ENCODE measurements at regions not wholly inside any gene's neighbourhood (a gene's known extent, or its start where the extent isn't known, plus 50 kb on each side); places are given as distances from the start of the nearest gene placed in this dataset.

- CTCF ChIA-PET, result interaction anchor here (0.7 to 1.0 kb wide), 2 partner anchors 60 to 68 kb away, joined by 3 to 4 read pairs; no protein-coding TSS in a partner anchor
- H3K9me3 Mint-ChIP-seq (ENCODE audit: unreplicated experiment), result no peaks in the 10 kb centered on the region
- intact Hi-C loops (cut with micrococcal nuclease; ENCODE audit: unreplicated experiment), result loop anchor here (1.0 to 5.0 kb wide), 6 partner anchors 9 to 254 kb away; partner anchors contain the start of genes LOC128125822 and PTP4A1
These were observed 62.5 kb upstream of the LOC128125822 start for GRCh38 chr6:63509652-63510352.

GRCh38 chr6:63510353-63510686 is 62.0 kb upstream of the LOC128125822 start:
- H3K4me3 ChIP-seq (ENCODE audit: low read depth, low read length), result no peak overlapping the region
- POLR2A ChIA-PET, result no interaction called here
- Mint-ChIP-seq H3K9me3 (ENCODE audit: unreplicated experiment) (no peaks in the 10 kb centered on the region), H3K27me3 (ENCODE audit: insufficient read depth, unreplicated experiment) (no peaks in the 10 kb centered on the region), H3K4me1 (ENCODE audit: low read depth, unreplicated experiment) (peaks cover 7% of the 10 kb centered on the region), H3K27ac (ENCODE audit: unreplicated experiment) (no peak overlapping the region), H3K4me3 (ENCODE audit: unreplicated experiment) (no peak overlapping the region), H3K36me3 (ENCODE audit: insufficient read depth, unreplicated experiment) (no peaks in the 10 kb centered on the region)
- H3K27me3 ChIP-seq (replicated peaks; ENCODE audit: control insufficient read depth, insufficient read depth, low read length), result no peaks in the 10 kb centered on the region
- no peaks in the 10 kb centered on the region for H3K9me3 ChIP-seq
- H3K4me1 ChIP-seq, result peaks cover 36% of the 10 kb centered on the region
- no peak for TF ChIP-seq CTCF (IDR thresholded peaks at IDR 0.05; ENCODE audit: insufficient read depth in 1 of 2, low read depth in 1 of 2, low read length in 1 of 2, severe bottlenecking in 1 of 2, unreplicated experiment in 1 of 2)
- no peaks in the 10 kb centered on the region for H3K36me3 ChIP-seq (ENCODE audit: control insufficient read depth, insufficient read depth, low read length)
- CTCF ChIA-PET, result interaction anchor here (1.0 kb wide), 1 partner anchor 60 kb away, joined by 3 read pairs; no protein-coding TSS in a partner anchor
- BruUV-seq (replicated peaks), result no TSS peak
- intact Hi-C loops (cut with micrococcal nuclease; ENCODE audit: unreplicated experiment), result loop anchor here (1.0 to 5.0 kb wide), 6 partner anchors 9 to 254 kb away; partner anchors contain the start of genes LOC128125822 and PTP4A1
- no peak for DNase-seq

More at GRCh38 chr6:63509652-63510352, 62.5 kb upstream of the LOC128125822 start:
- no peak overlapping the region for H3K4me3 ChIP-seq (ENCODE audit: low read depth, low read length)
- Mint-ChIP-seq H3K36me3 (ENCODE audit: insufficient read depth, unreplicated experiment) (no peaks in the 10 kb centered on the region), H3K4me1 (ENCODE audit: low read depth, unreplicated experiment) (peaks cover 6% of the 10 kb centered on the region), H3K4me3 (ENCODE audit: unreplicated experiment) (no peak overlapping the region), H3K27ac (ENCODE audit: unreplicated experiment) (no peak overlapping the region), H3K27me3 (ENCODE audit: insufficient read depth, unreplicated experiment) (no peaks in the 10 kb centered on the region)
- H3K36me3 ChIP-seq (ENCODE audit: control insufficient read depth, insufficient read depth, low read length), result no peaks in the 10 kb centered on the region
- peak; percentile 72 to 78 for DNase-seq
- H3K4me1 ChIP-seq, result peaks cover 33% of the 10 kb centered on the region
- POLR2A ChIA-PET, result interaction anchor here (0.6 kb wide), 1 partner anchor 31 kb away, joined by 3 read pairs; no protein-coding TSS in a partner anchor
- BruUV-seq (replicated peaks), result no TSS peak
- no peaks in the 10 kb centered on the region for H3K9me3 ChIP-seq
- no peak for TF ChIP-seq CTCF (IDR thresholded peaks at IDR 0.05; ENCODE audit: insufficient read depth in 1 of 2, low read depth in 1 of 2, low read length in 1 of 2, severe bottlenecking in 1 of 2, unreplicated experiment in 1 of 2)
- H3K27me3 ChIP-seq (replicated peaks; ENCODE audit: control insufficient read depth, insufficient read depth, low read length), result no peaks in the 10 kb centered on the region

- Histone ChIP-seq H3K4me1 (peaks cover 41% of the 10 kb centered on the region), H3K27me3 (replicated peaks; ENCODE audit: control insufficient read depth, insufficient read depth, low read length) (no peaks in the 10 kb centered on the region), H3K36me3 (ENCODE audit: control insufficient read depth, insufficient read depth, low read length) (no peaks in the 10 kb centered on the region), H3K4me3 (ENCODE audit: low read depth, low read length) (no peak overlapping the region), H3K9me3 (no peaks in the 10 kb centered on the region)
- no TSS peak for BruUV-seq (replicated peaks)
- no peaks in the 10 kb centered on the region for H3K36me3 Mint-ChIP-seq (ENCODE audit: insufficient read depth, unreplicated experiment)
- ChIA-PET POLR2A (interaction anchor here (0.9 kb wide), 1 partner anchor 62 kb away, joined by 3 read pairs; no protein-coding TSS in a partner anchor), CTCF (no interaction called here)
- no peak overlapping the region for H3K4me3 Mint-ChIP-seq (ENCODE audit: unreplicated experiment)
- H3K27ac Mint-ChIP-seq (ENCODE audit: unreplicated experiment), result no peak overlapping the region
- H3K4me1 Mint-ChIP-seq (ENCODE audit: low read depth, unreplicated experiment), result peaks cover 12% of the 10 kb centered on the region
- no peaks in the 10 kb centered on the region for H3K27me3 Mint-ChIP-seq (ENCODE audit: insufficient read depth, unreplicated experiment)
- no peak for DNase-seq
- intact Hi-C loops (cut with micrococcal nuclease; ENCODE audit: unreplicated experiment), result loop anchor here (1.0 to 5.0 kb wide), 6 partner anchors 8 to 253 kb away; partner anchors contain the start of genes LOC128125822 and PTP4A1
- no peaks in the 10 kb centered on the region for H3K9me3 Mint-ChIP-seq (ENCODE audit: unreplicated experiment)
- TF ChIP-seq CTCF (IDR thresholded peaks at IDR 0.05; ENCODE audit: insufficient read depth in 1 of 2, low read depth in 1 of 2, low read length in 1 of 2, severe bottlenecking in 1 of 2, unreplicated experiment in 1 of 2), result no peak
These were observed 61.4 kb upstream of the LOC128125822 start for GRCh38 chr6:63510849-63511248.
